PC-9 (cell line): ENCODE measurements at regions not wholly inside any gene's neighbourhood (a gene's known extent, or its start where the extent isn't known, plus 50 kb on each side); places are given as distances from the start of the nearest gene placed in this dataset.

Source experiments
- EZH2 ChIP-seq: fragments of 200-600 bp; sonication (generic); IDR thresholded peaks from 2 replicates; pipeline ENCODE4 v1.8.0; 2017; ENCODE audit warnings: antibody characterized with exemption, low read depth
- TF ChIP-seq, protein P1 (sequence below): fragments of 200-600 bp; sonication (generic); conservative IDR thresholded peaks from 2 replicates; pipeline ENCODE4 v1.6.1; 2017; ENCODE audit warnings: mixed run types, antibody characterized with exemption, mild to moderate bottlenecking, moderate library complexity

- TF ChIP-seq, protein P1, sequence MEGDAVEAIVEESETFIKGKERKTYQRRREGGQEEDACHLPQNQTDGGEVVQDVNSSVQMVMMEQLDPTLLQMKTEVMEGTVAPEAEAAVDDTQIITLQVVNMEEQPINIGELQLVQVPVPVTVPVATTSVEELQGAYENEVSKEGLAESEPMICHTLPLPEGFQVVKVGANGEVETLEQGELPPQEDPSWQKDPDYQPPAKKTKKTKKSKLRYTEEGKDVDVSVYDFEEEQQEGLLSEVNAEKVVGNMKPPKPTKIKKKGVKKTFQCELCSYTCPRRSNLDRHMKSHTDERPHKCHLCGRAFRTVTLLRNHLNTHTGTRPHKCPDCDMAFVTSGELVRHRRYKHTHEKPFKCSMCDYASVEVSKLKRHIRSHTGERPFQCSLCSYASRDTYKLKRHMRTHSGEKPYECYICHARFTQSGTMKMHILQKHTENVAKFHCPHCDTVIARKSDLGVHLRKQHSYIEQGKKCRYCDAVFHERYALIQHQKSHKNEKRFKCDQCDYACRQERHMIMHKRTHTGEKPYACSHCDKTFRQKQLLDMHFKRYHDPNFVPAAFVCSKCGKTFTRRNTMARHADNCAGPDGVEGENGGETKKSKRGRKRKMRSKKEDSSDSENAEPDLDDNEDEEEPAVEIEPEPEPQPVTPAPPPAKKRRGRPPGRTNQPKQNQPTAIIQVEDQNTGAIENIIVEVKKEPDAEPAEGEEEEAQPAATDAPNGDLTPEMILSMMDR: no peak
- no peak for TF ChIP-seq EZH2
These were observed 132.3 kb downstream of the PCTP start for GRCh38 chr17:55883149-55883548.
